HG03095 (cell line): ENCODE measurements at regions not wholly inside any gene's neighbourhood (a gene's known extent, or its start where the extent isn't known, plus 50 kb on each side); places are given as distances from the start of the nearest gene placed in this dataset.
"Not testable (repeated sequence)": the region's sequence is repeated elsewhere in the genome, so short reads cannot be mapped to it uniquely, and the experiment has no call there.

Experiments
- ATAC-seq: cut with Tn5 transposase; IDR thresholded peaks from one replicate; pipeline ENCODE4 v1.9.1; 2021; ENCODE audit warnings: moderate library complexity; ENCODE audit not compliant: unreplicated experiment

DNA sequence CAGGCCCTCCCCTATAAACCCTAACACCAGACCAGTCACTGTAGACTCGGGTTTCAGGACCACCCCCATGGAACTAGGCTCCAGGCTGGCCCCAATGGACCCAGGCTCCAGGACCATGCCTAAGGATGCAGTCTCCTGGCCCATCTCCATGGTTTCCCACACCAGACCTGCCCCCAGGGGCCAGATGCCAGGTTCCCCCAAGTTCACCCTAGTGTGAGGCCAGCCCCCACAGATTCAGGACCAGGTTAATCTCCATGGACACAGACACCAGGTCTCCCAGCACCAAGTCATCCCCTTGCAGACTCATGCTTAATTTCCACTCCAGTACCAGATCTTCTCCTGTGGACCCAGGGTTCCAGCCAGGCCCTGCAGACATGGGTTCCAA, 103.8 kb upstream of the LANCL2 start:
- ATAC-seq = no peak

DNA sequence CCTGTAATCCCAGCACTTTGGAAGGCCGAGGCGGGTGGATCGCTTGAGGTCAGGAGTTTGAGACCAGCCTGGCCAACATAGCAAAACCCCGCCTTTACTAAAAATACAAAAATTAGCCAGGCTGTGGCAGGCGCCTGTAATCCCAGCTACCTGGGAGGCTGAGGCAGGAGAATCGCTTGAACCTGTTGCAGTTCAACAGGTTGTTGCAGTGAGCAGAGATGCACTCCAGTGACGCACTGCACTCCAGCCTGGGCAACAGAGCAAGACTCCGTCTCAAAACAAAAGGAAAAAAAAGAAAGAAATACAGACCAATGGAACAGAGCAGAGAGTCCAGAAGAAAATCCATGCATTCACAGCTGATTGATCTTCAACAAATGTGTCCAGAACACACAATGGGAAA, 99.8 kb upstream of the LANCL2 start:
- ATAC-seq = not testable (repeated sequence)

DNA sequence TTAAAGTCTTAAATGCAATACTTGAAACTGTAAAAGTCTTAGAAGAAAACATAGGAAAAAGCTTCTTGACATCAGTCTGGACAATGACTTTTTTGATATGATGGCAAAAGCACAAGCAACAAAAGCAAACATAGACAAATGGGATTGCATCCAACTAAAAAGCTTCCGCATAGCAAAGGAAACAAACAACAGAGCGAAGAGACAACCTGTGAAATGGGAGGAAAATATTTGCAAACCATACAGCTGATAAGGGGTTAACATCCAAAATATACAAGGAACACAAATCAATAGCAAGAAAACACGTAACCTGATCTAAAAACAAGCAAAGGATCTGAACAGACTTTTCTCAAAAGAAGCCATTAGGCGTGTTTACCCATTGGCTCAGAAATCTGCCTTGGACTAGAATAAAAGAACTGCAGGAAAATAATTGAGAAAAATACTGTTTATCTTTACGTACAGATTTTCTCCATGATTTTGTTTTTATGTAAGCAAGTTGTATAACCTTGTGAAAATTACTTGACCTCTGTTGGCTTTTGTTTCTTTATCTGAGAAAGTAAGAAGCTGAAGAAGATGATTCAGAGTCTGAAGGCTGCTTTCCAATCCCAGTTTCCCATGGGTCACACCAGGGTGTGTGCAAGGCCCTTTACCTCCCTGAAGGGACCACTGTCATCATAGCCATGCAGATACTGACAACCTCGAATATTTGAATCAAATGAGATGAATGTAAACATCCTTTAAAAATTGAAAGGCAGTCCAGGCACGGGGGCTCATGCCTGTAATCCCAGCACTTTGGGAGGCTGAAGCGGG, 99.1 kb upstream of the LANCL2 start:
- ATAC-seq = no peak

DNA sequence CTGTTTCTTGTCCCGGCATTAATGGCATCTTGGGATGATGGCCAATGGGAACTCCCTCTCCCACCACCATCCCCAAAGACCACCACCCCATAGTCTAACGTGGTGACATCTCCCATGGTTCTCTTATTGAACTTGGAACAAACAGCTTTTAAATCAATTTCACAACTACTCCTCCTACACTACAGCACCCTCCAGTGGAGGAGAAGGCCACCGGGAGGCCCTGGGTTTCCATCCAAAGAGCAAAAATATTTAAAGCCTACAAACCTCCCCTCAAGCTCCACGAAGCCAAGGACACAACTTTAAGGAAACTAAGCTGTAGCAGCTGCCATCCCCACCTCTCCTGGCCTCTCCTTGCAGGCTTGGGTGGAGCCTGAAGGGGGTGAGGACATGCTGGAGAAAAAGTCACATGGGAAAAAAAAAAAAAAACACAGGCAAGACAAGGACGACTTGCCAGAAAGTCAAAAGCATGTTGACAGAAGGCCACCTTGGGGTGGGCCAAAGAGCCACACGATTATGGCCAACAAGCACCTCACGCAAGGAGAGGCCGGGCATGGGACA, 94.0 kb upstream of the LANCL2 start:
- no peak for ATAC-seq

DNA sequence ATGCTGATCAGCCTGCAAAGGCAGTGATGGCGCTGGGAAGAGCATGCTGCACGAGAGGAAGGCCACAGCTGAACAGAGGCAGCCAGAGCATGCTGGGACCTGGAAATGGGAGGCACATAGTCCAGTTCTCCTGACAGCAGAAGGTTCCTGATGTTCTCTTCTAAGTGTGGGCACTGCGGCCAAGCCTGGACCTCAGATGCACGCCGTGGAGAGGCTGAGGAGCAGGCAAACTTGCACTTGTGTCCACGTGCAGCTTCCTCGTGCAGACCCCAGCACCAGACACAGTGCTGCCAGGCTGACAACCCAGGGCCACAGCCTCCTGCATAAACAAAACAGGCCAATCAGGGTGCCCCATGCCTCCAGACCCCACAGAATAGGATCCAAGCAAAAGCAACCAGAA, 93.5 kb upstream of the LANCL2 start:
- no peak for ATAC-seq

DNA sequence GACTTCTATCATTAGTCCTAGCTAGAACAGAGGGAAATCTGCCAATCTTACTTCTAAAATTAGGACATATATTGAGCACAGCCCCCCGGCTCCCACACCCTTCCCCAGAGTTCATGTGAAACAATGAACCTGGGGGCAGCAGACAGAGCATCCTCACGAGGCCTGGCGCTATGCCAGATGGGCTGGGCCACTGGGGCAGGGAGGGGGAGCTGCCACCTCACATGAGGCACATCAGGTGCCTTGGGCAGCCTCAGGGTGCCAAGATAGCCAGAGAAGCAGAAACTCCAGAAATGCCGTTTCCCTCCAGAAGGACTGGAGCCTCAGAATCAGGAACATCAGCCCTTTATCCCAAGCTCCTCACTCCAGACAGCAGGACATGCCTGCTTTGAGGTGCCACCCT, 92.8 kb upstream of the LANCL2 start:
- no peak for ATAC-seq

DNA sequence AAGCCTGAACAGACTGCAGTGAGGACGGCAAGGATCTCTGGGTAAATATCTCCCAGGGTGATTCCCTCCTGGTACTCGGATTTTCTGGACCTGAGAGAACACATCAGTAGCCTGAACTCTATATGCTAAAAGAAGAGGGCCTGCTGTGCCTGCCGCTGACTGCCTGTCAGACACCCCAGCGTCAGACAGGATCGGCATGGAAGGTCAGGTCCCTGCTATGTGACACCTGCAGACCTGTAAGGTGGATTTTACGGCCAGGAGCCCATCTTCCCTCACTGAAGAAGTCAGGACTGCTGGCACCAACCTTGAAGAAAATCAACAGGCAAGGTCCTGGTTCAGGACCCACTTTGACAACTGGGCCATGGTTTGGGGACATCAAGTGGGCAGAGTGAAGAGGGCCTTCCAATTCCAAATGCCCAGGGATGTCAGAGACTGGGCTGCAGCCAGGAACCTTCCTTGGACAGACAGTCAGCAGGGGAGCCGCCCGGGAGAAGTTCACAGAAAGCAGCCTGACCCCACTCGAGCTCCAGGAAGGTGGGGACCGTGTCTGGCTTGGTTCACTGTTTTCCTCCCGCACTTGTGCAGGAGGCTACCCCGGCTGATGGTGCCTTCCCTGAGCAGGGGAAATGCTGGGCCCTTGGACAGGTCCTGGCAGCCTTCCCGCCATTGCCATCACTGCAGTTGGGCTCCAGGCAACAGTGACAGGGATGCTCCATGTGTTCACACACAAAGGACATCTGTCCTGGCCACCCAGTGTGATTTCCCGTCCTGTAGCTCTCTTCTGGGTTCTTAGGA, 91.8 kb upstream of the LANCL2 start:
- ATAC-seq = no peak

DNA sequence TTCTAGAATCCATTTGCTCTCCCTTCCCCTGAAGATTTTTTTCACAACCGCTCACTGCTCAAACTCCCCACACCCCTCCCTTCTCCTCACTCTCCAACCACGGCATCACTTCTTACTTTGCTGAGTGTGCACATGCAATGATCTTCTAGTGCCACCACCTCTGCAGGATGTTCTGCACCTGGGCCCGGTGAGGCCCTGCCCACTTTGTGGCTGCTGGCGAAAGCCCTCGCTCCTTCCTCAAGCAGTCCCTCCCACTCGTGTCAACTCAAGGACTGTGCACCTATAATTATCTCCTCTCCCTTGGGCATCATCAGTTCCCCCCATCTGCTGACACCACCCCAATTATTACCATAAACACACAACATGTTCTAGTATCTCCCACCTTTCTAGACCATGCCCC, 91.0 kb upstream of the LANCL2 start:
- ATAC-seq = no peak

DNA sequence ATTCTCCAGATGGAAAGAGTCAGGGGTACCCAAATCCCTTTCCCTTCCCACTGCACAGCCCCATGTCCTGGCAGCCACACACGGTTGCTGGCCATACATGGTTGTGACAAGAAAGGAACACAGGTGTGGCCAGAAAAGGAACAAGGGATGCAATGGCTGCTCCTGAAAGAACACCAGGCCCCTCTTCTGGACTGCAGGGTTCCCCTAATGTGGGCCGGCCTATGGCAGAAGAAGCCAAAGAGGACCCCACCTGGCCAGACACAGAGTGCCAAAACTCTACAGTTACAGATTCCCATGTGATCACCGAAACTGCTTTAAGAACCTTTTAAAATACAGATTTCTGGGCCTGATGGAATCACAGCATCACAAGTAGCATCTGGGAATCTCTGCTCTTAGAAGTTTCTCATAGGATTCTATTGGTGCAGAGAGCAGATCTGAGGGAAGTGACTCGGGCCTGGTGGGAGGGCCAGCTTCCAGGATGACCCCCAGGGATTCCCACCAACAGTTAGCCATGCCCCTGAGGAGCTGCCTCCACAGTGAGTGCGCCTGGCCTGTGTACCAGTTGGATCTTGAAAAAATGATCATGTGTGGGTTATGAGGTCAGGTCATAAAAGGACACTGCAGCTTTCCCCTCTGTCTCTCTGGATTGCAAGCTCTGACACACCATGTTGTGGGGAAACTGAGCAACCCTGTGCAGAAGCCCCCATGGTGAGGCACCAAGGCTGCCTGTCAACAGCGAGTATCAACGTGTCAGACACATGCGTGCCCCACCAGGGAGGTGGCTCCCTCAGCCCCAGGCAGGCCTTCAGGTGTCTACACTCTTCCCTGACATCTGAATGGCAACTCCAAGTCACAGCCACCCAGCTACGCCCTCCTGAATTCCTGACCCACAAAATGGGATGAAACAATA, 89.6 kb upstream of the LANCL2 start:
- no peak for ATAC-seq

DNA sequence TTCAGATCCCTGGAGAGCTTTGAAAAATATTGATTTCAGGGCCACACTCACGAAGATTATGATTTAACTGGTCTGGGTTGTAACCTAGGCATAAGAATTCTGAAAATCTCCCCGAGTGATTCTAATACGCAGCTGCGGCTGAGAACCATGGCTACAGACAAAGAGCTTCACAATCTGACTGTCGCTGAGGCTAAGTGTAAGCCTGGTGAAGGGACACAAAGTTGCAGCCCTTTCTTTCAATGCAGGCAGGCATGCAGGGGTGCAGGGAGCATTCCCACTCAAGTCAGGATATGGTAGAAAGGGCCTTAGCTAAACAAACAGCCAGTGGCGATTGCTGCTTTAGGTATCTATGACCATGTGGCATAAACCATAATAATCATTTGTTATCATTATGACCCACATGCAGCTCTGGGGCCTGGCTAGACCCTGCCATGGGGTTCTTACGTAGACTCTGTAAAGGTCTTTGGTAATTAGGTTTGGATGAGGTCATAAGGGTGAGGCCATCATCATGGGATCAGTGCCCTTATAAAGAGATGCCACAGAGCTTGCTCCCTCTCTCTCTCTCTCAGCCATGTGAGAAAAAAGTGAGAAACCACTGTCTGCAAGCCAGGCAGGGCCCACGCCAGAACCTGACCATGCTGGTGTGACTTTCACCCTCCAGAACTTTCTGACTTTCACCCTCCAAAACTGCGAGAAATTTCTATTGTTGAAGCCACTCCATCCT, 88.4 kb upstream of the LANCL2 start:
- no peak for ATAC-seq

DNA sequence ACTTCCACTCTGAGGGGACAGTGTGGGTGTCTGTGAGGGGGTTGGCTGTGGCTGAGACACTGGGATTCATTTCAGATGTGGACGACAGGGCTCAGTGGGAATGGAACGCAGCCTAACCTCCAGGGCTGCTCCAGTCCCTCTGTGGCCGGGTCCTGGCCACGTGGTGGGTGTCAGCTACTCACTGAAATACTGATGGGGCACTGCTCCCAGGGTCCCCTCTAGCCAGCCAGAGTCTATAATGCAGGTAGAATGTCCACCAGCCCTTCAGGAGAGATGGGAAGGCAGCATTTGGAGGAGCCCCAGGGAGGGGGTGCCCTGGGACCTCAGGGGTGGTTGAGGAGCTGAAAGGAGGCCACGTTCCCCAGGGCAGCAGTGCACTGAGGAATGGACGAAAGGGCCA, 87.2 kb upstream of the LANCL2 start:
- no peak for ATAC-seq

DNA sequence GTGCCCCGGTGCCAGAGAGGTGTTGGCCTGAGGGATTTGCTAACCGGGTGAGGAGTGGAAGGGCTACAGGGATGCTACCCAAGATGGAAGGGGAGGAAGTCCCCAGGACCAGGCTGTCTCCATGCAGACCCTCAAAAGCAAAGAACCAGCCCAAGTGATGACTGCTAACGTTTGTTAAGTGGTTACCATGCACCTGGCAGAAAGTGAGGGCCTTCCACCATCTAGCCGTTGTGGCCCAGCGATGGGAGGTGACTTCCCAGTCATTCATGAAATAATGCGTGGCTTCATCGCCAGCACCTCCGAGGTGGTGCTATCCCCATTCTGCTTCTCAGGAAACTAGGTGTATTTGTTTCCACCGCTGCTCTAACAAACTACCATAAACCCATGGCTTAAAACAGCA, 86.8 kb upstream of the LANCL2 start:
- no peak for ATAC-seq

DNA sequence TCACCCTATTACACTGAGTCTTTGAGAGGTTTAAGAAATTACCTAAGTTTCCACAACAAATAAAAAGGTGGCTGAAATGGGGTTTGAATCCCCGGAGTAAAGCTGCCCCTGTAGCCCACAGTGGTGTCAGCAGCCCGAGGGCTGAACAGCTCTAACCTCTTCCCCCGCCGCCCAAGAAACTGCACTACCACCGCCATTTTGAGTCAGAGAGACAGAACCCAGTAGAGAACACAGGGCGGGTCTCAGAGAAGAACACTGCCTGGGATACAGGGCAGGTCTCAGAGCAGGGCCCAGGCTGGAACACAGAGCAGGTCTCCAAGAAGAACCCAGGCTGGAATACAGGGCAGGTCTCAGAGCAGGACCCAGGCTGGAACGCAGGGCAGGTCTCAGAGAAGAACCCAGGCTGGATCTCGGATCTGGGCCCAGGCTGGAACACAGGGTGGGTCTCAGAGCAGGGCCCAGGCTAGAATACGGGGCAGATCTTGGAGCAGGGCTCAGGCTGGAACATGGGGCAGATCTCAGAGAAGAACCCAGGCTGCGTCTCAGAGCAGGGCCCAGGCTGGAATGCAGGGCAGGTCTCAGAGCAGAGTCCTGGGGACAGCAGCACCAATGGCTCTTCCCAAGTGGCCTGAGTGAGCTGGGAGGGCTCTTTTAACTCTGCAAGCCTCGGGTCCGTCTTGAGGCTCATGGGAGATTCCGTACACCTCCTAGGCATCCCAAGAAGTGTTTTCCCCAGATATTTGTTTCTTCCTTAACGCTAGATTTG, 85.9 kb upstream of the LANCL2 start:
- no peak for ATAC-seq

DNA sequence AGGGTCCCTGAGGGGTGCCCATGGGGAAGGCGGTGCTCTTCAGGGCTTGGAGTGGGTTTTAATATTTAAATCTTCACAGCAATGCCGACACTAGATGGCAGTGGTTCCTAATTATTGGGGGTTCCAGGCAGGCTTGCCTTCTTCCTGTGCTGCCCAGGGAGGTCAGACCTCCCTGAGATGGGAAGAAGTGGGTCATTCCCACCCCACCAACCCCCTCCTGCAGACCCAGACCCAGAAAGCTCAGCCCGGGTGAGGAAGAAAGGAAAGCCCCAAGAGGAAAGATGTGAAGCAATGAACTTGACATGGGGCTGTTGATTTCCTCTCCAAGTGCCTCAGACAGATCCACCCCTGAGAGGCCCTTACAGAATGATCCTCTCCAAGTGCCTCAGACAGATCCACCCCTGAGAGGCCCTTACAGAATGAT, 85.1 kb upstream of the LANCL2 start:
- peak; percentile 91 for ATAC-seq

DNA sequence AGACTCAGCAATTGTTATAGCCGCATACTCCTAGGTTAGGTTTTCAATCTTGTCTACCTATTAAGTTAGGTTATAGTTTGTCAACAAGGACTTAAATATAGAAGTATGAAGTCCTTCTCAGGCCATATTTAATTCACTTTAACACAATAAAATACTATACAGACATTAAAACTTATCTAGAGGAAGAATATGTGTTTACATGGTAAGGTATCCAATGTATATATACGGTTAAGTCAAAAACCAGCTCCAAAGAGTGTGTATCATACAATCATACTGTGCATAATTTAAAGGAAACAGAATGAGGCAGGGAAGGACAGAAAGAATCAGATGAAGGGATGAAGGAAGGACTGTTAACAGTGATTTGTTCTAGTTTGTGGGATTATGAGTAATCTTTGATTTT, 79.5 kb upstream of the LANCL2 start:
- no peak for ATAC-seq

DNA sequence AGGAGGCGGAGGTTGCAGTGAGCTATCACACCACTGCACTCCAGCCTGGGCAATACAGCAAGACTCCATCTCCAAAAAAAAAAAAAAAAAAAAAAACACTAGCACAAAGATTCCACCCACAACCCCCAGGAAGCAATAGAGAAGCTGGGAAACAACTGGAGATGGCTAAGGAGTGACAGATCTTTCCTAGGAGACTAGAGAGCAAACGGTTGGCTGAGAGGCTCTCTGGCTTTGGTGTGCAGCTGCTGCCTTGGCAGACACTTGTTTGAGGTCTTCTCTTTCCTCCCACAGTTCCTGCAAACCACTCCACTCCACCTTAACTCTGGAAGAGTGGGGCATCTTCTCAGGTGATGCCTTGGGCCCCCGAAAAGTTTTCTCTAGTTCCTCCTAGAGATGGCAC, 78.5 kb upstream of the LANCL2 start:
- ATAC-seq = no peak

DNA sequence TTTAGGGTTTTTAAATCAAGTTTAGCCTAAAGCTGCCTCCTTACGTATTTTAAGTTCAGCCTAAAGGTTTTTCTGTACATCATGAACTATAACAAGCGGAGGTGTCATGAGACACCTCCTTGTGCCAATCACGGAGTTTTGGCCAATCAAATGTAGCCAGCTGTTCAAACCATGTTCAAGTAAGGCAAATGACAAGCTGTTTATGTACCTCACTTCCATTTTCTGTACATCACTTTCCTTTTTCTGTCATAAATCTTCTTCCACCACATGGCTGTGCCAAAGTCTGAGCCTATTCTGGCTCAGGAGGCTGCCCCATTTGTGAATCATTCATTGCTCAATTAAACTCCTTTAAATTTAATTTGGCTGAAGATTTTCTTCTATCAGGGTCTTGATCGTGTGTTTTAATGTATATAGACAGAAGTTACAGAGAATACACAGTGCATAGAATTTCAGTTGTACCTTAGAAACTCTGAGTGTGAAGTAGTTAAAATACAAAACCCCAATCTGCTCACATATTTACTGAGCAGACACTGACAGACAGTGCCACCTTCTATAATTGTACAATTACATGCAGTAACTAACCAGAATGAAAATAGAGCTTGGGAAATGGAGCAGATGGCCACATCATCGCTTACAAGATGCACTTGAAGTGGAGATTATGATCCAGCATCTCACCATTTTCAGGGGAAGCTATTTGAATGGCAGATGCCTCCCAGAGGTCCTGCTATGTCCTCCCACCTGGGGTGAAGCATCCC, 76.9 kb upstream of the LANCL2 start:
- no peak for ATAC-seq

DNA sequence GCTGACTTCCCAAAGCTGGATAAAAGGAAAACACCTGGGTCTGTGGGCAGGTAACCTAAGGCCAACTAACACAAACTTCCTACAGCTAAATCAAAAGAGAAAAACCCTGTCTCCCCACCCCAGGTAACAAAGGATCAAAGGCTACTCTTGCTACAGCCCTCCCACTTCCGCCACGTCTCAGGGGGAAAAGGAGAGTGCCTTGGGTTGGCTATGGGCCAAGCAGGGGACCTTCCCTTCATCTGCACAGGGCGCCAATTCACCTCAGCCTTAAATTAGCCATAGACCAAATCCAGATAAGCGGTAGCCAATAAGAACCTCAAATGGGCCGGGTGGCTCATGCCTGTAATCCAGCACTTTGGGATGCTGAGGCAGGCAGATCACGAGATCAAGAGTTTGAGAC, 69.1 kb upstream of the LANCL2 start:
- ATAC-seq = no peak
